K562 (cell line): ENCODE measurements at regions not wholly inside any gene's neighbourhood (a gene's known extent, or its start where the extent isn't known, plus 50 kb on each side); places are given as distances from the start of the nearest gene placed in this dataset.

Experiments
- ATAC-seq: fragments of 200-7000 bp; cut with Tn5 transposase; 3 replicates; pipeline ENCODE4 v1.9.1; 2020; ENCODE audit warnings: moderate library complexity
- BruUV-seq: library from RNA; stranded (reverse); fragments of 400-500 nt; replicated peaks from 2 replicates; lab custom pipeline; 2021; lab: Mats Ljungman, UMichigan
- CTCF ChIA-PET: fragments of 300-600 bp; formaldehyde crosslinking; extraction: SDS; loops from one replicate; lab custom pipeline; 2021; ENCODE audit warnings: low intra/inter-chr PET ratio; lab: Yijun Ruan, JAX
- POLR2A ChIA-PET: fragments of 300-600, 350-650 bp; sonication (Branson Sonifier 250); formaldehyde crosslinking; extraction: SDS; loops from one replicate; lab custom pipeline; 2021; ENCODE audit warnings: antibody characterized with exemption, inconsistent platforms; lab: Yijun Ruan, JAX
- DNase-seq, 4 experiments: peaks; one replicate each; pipeline versions ENCODE4 v3.0.0 to v3.0.0-alpha.2; 2011 to 2018; ENCODE audit warnings: low spot score in 3 of 4, mixed read lengths in 3 of 4; ENCODE audit errors: extremely low read depth in 1 of 4
- FAIRE-seq: peaks from 2 replicates; lab custom pipeline; 2011; peaks lifted over from hg19 to GRCh38; lab: Jason Lieb, UNC
- H2AFZ ChIP-seq: 2 replicates; pipeline ENCODE4 v1.6.0; 2011; ENCODE audit warnings: low read depth, low read length, control low read depth, inconsistent platforms
- H3K27ac ChIP-seq: fragments of 200-600 bp; 3 replicates; pipeline ENCODE4 v1.8.0; 2011; ENCODE audit warnings: low read depth, mild to moderate bottlenecking, control low read depth, inconsistent platforms, low read length, moderate library complexity, mixed read lengths; ENCODE audit errors: extremely low read depth
- H3K27me3 ChIP-seq, 2 experiments: fragments of 300-600 bp in 1 of 2; 2 replicates in 1 of 2; 3 replicates in 1 of 2; pipeline versions ENCODE4 v1.6.0 to v1.8.0; 2011; ENCODE audit warnings: inconsistent platforms in 2 of 2, low read length in 2 of 2, mild to moderate bottlenecking in 1 of 2, mixed read lengths in 1 of 2, moderate library complexity in 1 of 2; ENCODE audit not compliant: control insufficient read depth in 2 of 2, insufficient read depth in 2 of 2
- H3K36me3 ChIP-seq: fragments of 300-600 bp; 3 replicates; pipeline ENCODE4 v1.8.0; 2011; ENCODE audit warnings: mild to moderate bottlenecking, low read length, inconsistent platforms; ENCODE audit not compliant: control insufficient read depth, insufficient read depth
- H3K4me1 ChIP-seq, 2 experiments: fragments of 200-600 bp in 1 of 2; replicated peaks in 1 of 2; 2 replicates in 1 of 2; 3 replicates in 1 of 2; pipeline versions ENCODE4 v1.5.1 to v1.8.0; 2011; ENCODE audit warnings: inconsistent platforms in 2 of 2, low read length in 2 of 2, mild to moderate bottlenecking in 1 of 2, mixed read lengths in 1 of 2, moderate library complexity in 1 of 2; ENCODE audit not compliant: control insufficient read depth in 2 of 2, insufficient read depth in 2 of 2
- H3K4me2 ChIP-seq: 2 replicates; pipeline ENCODE4 v1.6.1; 2011; ENCODE audit warnings: low read length, control low read depth, inconsistent platforms, mixed read lengths; ENCODE audit not compliant: insufficient read depth
- H3K4me3 ChIP-seq: fragments of 200-600 bp; sonication (generic), shearing (Covaris generic); 2 replicates; pipeline ENCODE4 v1.5.1; 2016; ENCODE audit warnings: control low read depth, inconsistent platforms
- H3K79me2 ChIP-seq: fragments of 200-600 bp; 3 replicates; pipeline ENCODE4 v1.8.0; 2011; ENCODE audit warnings: low read length, inconsistent platforms; ENCODE audit not compliant: control insufficient read depth, insufficient read depth
- H3K9ac ChIP-seq, 2 experiments: 2 replicates each; pipeline versions ENCODE4 v1.6.0 to v1.6.1; 2011; ENCODE audit warnings: low read depth in 2 of 2, low read length in 2 of 2, control low read depth in 1 of 2, inconsistent platforms in 1 of 2, mild to moderate bottlenecking in 1 of 2, mixed read lengths in 1 of 2; ENCODE audit not compliant: insufficient read depth in 1 of 2
- H3K9me1 ChIP-seq: one replicate; pipeline ENCODE4 v1.6.0; 2011; ENCODE audit warnings: inconsistent platforms, mild to moderate bottlenecking, low read length, moderate library complexity; ENCODE audit not compliant: control insufficient read depth, insufficient read depth
- H3K9me3 ChIP-seq: replicated peaks from 2 replicates; pipeline ENCODE4 v1.5.1; 2011; ENCODE audit warnings: low read depth, low read length, inconsistent platforms; ENCODE audit not compliant: control insufficient read depth, insufficient read depth
- H4K20me1 ChIP-seq: replicated peaks from 2 replicates; pipeline ENCODE4 v1.6.1; 2011; ENCODE audit warnings: low read length, inconsistent platforms, mixed read lengths; ENCODE audit not compliant: control insufficient read depth, insufficient read depth
- ARID1B ChIP-seq: fragments of 450-650 bp; IDR thresholded peaks from 2 replicates; pipeline ENCODE4 v1.6.1; 2016; ENCODE audit warnings: antibody characterized with exemption, mild to moderate bottlenecking, inconsistent platforms
- CBFA2T3 ChIP-seq: fragments of 450-650 bp; IDR thresholded peaks from 2 replicates; pipeline ENCODE4 v1.6.1; 2017
- CEBPG ChIP-seq, 3 experiments: fragments of 200-800 bp in 1 of 3; sonication (Bioruptor generic) in 1 of 3; sonication (generic) in 1 of 3; formaldehyde crosslinking in 1 of 3; IDR thresholded peaks in 2 of 3; conservative IDR thresholded peaks in 1 of 3; 2 replicates each; pipeline versions ENCODE4 v1.6.1 to v1.8.0; 2016 to 2022; ENCODE audit warnings: missing compliant biosample characterization in 2 of 3, missing genetic modification characterization in 2 of 3, mild to moderate bottlenecking in 1 of 3, missing genetic modification reagents in 1 of 3
- ELF2 ChIP-seq: fragments of 250-450 bp; sonication (Bioruptor Pico); IDR thresholded peaks from 2 replicates; pipeline ENCODE4 v1.5.0; 2021; ENCODE audit warnings: mild to moderate bottlenecking
- KDM1A ChIP-seq, 2 experiments: fragments of 450-650 bp; IDR thresholded peaks; 2 replicates each; pipeline ENCODE4 v1.6.1; 2016; ENCODE audit warnings: mild to moderate bottlenecking in 2 of 2
- KDM2B ChIP-seq: fragments of 250-450 bp; sonication (Bioruptor Pico); IDR thresholded peaks from 2 replicates; pipeline ENCODE4 v1.8.0; 2021; ENCODE audit warnings: mild to moderate bottlenecking, moderate library complexity
- LCOR ChIP-seq: sonication (generic); formaldehyde crosslinking; IDR thresholded peaks from 2 replicates; pipeline ENCODE4 v1.8.0; 2022; ENCODE audit warnings: mild to moderate bottlenecking, missing genetic modification reagents
- NFIC ChIP-seq: fragments of 450-650 bp; IDR thresholded peaks from 2 replicates; pipeline ENCODE4 v1.6.1; 2017; ENCODE audit warnings: mild to moderate bottlenecking, inconsistent platforms
- NRF1 ChIP-seq, 2 experiments: fragments of 450-650 bp; IDR thresholded peaks in 1 of 2; conservative IDR thresholded peaks in 1 of 2; 2 replicates each; pipeline ENCODE4 v1.6.1; 2014; ENCODE audit warnings: mild to moderate bottlenecking in 2 of 2
- PHF20 ChIP-seq: fragments of 450-650 bp; IDR thresholded peaks from 2 replicates; pipeline ENCODE4 v1.6.1; 2018; ENCODE audit not compliant: partially characterized antibody
- RBM34 ChIP-seq: fragments of 200-400 bp; formaldehyde crosslinking; IDR thresholded peaks from 2 replicates; pipeline ENCODE4 v1.6.1; 2018; ENCODE audit warnings: low read length, borderline replicate concordance; ENCODE audit not compliant: insufficient read depth
- RUNX1 ChIP-seq: sonication (generic); IDR thresholded peaks from 2 replicates; pipeline ENCODE4 v1.6.1; 2016; ENCODE audit warnings: antibody characterized with exemption, low read depth
- SRF ChIP-seq, 2 experiments: fragments of 250-450, 450-650 bp in 1 of 2; sonication (Bioruptor Pico) in 1 of 2; sonication (generic) in 1 of 2; formaldehyde crosslinking; IDR thresholded peaks; 2 replicates each; pipeline versions ENCODE4 v1.5.0 to v1.5.1; 2020 to 2022; ENCODE audit warnings: mild to moderate bottlenecking in 1 of 2, missing genetic modification reagents in 1 of 2
- SRSF3 ChIP-seq: fragments of 200-400 bp; formaldehyde crosslinking; IDR thresholded peaks from 2 replicates; pipeline ENCODE4 v1.6.1; 2016; ENCODE audit warnings: mild to moderate bottlenecking, low read length, moderate library complexity; ENCODE audit not compliant: insufficient read depth
- TCF3 ChIP-seq: sonication (generic); formaldehyde crosslinking; IDR thresholded peaks from 2 replicates; pipeline ENCODE4 v1.4.0; 2020; ENCODE audit warnings: mild to moderate bottlenecking, missing genetic modification reagents
- VEZF1 ChIP-seq: fragments of 200-800 bp; sonication (Bioruptor generic); IDR thresholded peaks from 2 replicates; pipeline ENCODE4 v1.6.1; 2017; ENCODE audit warnings: missing genetic modification characterization, missing compliant biosample characterization
- ZC3H4 ChIP-seq: sonication (generic); formaldehyde crosslinking; IDR thresholded peaks from 2 replicates; pipeline ENCODE4 v1.9.0; 2021; ENCODE audit warnings: missing genetic modification reagents, borderline replicate concordance
- ZNF764 ChIP-seq: fragments of 250-450 bp; sonication (Bioruptor Pico); IDR thresholded peaks from 2 replicates; pipeline ENCODE4 v1.4.0; 2020; ENCODE audit warnings: low read depth, mild to moderate bottlenecking, moderate library complexity
- WGBS: fragments of 100-300 bp; shearing (Covaris generic); methylation state at CpG from one replicate; pipeline ENCODE4 v1.1.6; 2016; ENCODE audit warnings: low coverage, mixed read lengths; ENCODE audit not compliant: insufficient coverage; ENCODE audit errors: missing lambda C conversion rate; 5-methylcytosine and 5-hydroxymethylcytosine counted together
- in situ Hi-C: fragments of 300-500 bp; cut with MboI; formaldehyde crosslinking; loops from 4 replicates; pipeline ENCODE4 v1.15.0; 2018; ENCODE audit warnings: inconsistent platforms, mixed read lengths
- intact Hi-C: fragments of 100-400 bp; cut with micrococcal nuclease; formaldehyde crosslinking; loops from 2 replicates; pipeline ENCODE4 v1.14.2; 2022
- TF ChIP-seq, protein P1 (sequence below): fragments of 450-650 bp; IDR thresholded peaks from 2 replicates; pipeline ENCODE4 v1.6.1; 2014; ENCODE audit warnings: low read depth, mild to moderate bottlenecking, moderate library complexity, borderline replicate concordance

GRCh38 chr5:135245521-135246499, 153.2 kb downstream of the MACROH2A1 start:
- Histone ChIP-seq H3K36me3 (no peaks in the 10 kb centered on the region), H3K9me3 (no peaks in the 10 kb centered on the region), H3K27ac (no peak overlapping the region), H3K27me3 (no peaks in the 10 kb centered on the region), H3K9ac (peak overlapping the region in 1 of 2 experiments; percentile 39; a peak in 1 of 4 replicates), H4K20me1 (peaks cover 19% of the 10 kb centered on the region), H3K4me2 (peak overlapping the region; percentile 47; the same call in 1 of the 2 replicates), H3K79me2 (no peaks in the 10 kb centered on the region), H3K4me1 (peaks cover 40 to 42% of the 10 kb centered on the region in 2 experiments), H3K4me3 (no peak overlapping the region), H3K9me1 (no peaks in the 10 kb centered on the region), H2AFZ (no peak overlapping the region)
- ATAC-seq (peak; percentile 65), DNase-seq (peak; percentile 29 to 63 (median 42)), FAIRE-seq (peak; percentile 11)
- CTCF ChIA-PET = no interaction called here
- in situ Hi-C loops = no loop called here
- WGBS = 13% methylated on average over 8 of the region's 8 CpGs
- POLR2A ChIA-PET = interaction anchor here (0.6 to 2.5 kb wide), 11 partner anchors 8 to 1083 kb away, joined by 3 to 8 read pairs (median 3); no protein-coding TSS in a partner anchor
- no TSS peak for BruUV-seq
- intact Hi-C loops = no loop called here
- peak; percentile 40; the same call in 1 of the 2 replicates for TF ChIP-seq VEZF1 (CRISPR knock-in tag)
- TF ChIP-seq RUNX1 = no peak
- TF ChIP-seq, protein P1, sequence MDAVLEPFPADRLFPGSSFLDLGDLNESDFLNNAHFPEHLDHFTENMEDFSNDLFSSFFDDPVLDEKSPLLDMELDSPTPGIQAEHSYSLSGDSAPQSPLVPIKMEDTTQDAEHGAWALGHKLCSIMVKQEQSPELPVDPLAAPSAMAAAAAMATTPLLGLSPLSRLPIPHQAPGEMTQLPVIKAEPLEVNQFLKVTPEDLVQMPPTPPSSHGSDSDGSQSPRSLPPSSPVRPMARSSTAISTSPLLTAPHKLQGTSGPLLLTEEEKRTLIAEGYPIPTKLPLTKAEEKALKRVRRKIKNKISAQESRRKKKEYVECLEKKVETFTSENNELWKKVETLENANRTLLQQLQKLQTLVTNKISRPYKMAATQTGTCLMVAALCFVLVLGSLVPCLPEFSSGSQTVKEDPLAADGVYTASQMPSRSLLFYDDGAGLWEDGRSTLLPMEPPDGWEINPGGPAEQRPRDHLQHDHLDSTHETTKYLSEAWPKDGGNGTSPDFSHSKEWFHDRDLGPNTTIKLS = no peak
- TF ChIP-seq PHF20 = no peak
- 0 out of 2 replicates have a peak, but pooled peaks have one; percentile 25 for TF ChIP-seq NFIC
- TF ChIP-seq KDM1A (IDR thresholded peaks at IDR 0.05) = peak in 1 of 2 experiments; percentile 29; a peak in 1 of 4 replicates
- TF ChIP-seq TCF3 (CRISPR knock-in tag) = peak; percentile 11; the same call in 1 of the 2 replicates
- peak; percentile 48 for TF ChIP-seq ARID1B
- TF ChIP-seq RBM34 = no peak
- no peak for TF ChIP-seq LCOR (CRISPR knock-in tag)
- no peak for TF ChIP-seq ZNF764 (CRISPR knock-in tag)
- TF ChIP-seq CBFA2T3 = peak; percentile 48; the same call in 1 of the 2 replicates
- no peak for TF ChIP-seq NRF1 (conservative IDR thresholded peaks at IDR 0.05 in 1 of 2, IDR thresholded peaks at IDR 0.05 in 1 of 2)
- TF ChIP-seq ELF2 (CRISPR knock-in tag) = no peak
- no peak for TF ChIP-seq KDM2B (CRISPR knock-in tag)
- TF ChIP-seq ZC3H4 = no peak
- TF ChIP-seq CEBPG (CRISPR knock-in tag; IDR thresholded peaks at IDR 0.05) = peak; percentile 72
- TF ChIP-seq CEBPG (tag; conservative IDR thresholded peaks at IDR 0.05 in 1 of 2, IDR thresholded peaks at IDR 0.05 in 1 of 2) = peak; percentile 58 to 78; a peak in 3 of 4 replicates
- TF ChIP-seq SRF (CRISPR knock-in tag; IDR thresholded peaks at IDR 0.05) = peak in 1 of 2 experiments; percentile 63; a peak in 1 of 4 replicates
- no peak for TF ChIP-seq SRSF3
